HG03442 (cell line): ENCODE measurements at regions not wholly inside any gene's neighbourhood (a gene's known extent, or its start where the extent isn't known, plus 50 kb on each side); places are given as distances from the start of the nearest gene placed in this dataset.

Experiments
- ATAC-seq: cut with Tn5 transposase; IDR thresholded peaks from one replicate; pipeline ENCODE4 v1.9.1; 2021; ENCODE audit warnings: mild to moderate bottlenecking, moderate library complexity; ENCODE audit not compliant: unreplicated experiment

DNA sequence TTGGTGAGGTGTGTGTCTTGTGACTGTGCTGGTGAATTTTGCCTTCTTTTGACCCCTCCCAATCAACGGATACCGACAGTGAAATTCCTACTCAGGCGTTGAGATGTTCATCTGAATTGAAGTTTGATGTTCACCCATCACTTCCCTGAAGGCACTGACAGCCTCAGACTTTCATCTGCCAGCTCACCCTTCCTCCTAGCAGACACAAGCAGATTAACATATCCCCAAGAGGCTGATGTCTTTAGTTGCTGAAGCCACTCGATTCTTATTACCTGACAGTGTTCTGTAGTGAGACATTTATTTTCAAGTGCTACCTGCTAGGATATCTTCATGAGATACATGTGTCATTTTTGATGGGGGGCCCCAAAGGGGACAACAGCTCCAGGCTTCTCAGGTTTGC is 1330.1 kb upstream of the PIK3C3 start:
- ATAC-seq = no peak

- no peak for ATAC-seq
Measured at GRCh38 chr18:40613721-40614120, 1341.3 kb upstream of the PIK3C3 start.

DNA sequence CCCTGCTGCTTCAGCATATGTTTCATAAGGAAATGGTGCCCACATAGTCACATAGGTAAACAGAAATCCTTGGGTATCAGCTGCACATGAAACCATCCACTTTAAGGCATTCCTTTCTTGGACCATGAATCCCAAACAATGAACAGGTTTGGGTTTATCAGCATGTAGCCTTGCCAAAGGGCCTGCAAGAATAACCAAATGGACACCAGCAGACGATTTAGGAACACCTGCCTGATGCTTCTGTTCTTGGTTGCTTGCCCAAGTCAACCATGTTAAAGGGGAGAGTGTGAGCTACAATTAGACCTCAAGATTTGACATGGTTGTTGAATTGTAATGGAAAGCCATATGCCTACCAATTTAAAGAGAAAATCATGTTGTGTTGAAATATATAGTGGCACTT is 1342.7 kb upstream of the PIK3C3 start:
- no peak for ATAC-seq

GRCh38 chr18:40608226-40608625 is 1346.8 kb upstream of the PIK3C3 start:
- ATAC-seq = no peak

GRCh38 chr18:40607542-40608148 is 1347.4 kb upstream of the PIK3C3 start:
- ATAC-seq = no peak

DNA sequence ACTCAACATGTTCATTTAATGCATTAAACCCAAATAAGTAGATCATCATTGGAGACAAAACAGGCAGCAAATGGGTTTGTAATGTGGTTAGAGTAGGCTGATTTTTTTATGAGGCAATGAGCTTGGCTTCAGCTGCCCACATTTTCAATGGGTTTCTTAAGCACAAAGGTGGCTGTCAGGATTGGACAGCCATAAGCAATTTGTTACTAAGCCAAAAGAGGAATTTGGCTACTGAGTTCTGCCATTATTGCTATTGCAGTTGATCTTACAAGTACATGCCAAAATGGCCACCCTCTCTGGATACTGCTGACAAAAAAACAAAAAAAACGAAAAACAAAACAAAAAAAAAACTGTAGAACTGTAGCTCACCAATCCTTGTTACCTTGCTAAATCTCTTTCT is 1348.0 kb upstream of the PIK3C3 start:
- ATAC-seq = no peak

DNA sequence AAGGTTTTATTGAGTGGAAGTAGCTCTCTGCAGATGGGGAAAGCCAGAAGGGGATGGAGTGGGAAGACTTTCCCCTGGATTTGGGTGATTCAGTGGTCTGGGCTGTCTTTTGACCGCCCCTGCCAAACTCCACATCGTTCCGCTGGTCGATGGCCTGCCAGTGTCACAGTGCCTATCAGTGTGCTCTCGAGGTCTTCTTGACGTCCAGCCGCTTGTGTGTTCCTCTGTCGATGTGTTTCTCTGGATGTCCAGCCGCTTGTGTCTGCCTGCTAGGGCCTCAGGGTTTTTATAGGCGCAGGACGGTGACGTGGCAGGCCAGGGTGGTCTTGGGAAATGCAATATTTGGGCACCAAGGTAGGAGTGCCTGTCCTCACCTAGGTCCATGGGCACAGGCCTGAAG is 1371.4 kb upstream of the PIK3C3 start:
- no peak for ATAC-seq

DNA sequence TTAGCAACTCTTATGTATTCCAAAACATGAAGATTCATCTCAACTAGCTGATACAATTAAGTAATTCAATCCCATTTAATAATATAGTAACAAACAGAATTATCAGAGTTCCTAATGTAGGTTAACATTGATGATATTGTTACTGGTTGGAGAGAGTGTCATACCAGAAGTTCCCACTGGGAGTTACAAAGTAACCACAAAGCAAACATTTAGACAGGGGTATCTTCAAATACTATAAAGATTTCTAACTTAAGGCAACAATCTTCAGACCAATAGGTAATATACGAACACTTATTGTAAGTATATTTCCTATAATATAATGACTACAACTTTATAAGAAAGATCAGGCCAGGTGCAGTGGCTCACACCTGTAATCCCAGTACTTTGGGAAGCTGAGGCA is 1372.9 kb upstream of the PIK3C3 start:
- no peak for ATAC-seq

- no peak for ATAC-seq
Measured at GRCh38 chr18:40577981-40578365, 1377.1 kb upstream of the PIK3C3 start.

- no peak for ATAC-seq
Measured at GRCh38 chr18:40577239-40577980, 1377.6 kb upstream of the PIK3C3 start.

DNA sequence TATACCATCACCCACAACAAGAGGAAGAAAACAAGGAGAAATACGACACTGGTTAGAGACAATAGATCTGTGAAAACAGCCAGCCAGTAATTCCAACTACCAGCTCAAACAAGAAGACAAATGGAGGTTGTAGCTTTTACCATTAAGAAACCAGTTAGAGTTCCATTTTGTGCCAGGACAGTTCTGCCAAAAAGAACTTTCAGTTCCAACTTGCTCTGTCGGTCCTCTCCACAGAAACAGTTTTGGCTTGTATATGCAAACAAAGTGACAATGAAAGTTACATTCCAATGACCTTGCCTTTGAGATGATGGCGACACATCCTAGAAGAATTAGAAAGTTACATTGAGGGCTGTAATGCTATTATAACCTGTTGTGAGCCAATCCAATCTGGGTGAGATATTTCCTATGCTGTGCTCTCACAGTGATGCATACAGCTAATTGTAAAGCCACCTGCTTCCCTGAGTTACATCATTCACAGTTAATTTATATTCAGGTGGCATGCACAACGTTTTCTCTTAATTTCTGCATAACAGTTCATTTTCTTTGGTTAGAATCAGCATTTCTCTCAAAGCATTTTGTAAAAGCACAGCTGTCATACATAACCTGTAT is 1378.4 kb upstream of the PIK3C3 start:
- ATAC-seq = no peak

GRCh38 chr18:40570615-40571014 is 1384.4 kb upstream of the PIK3C3 start:
- no peak for ATAC-seq

DNA sequence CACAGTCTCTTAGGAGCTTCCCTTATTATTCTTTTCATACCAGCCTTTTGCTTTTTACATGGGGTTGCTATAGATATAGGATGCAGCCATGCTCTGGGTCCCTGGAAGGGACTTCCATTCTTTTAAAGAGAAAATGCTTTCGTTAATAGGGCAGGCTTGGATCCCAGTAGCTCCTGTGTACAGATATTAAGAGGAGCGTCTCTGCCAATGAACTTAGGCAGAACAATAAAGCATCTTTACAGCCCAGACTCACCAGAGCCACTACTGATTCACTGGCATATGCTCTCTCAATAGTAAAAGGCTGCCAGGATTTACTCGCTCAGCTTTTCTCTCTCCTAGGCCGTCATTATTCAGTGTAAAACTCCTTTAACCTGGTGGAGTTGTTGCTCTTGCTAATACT is 1385.4 kb upstream of the PIK3C3 start:
- ATAC-seq = no peak

GRCh38 chr18:40566510-40566844 is 1388.6 kb upstream of the PIK3C3 start:
- no peak for ATAC-seq

DNA sequence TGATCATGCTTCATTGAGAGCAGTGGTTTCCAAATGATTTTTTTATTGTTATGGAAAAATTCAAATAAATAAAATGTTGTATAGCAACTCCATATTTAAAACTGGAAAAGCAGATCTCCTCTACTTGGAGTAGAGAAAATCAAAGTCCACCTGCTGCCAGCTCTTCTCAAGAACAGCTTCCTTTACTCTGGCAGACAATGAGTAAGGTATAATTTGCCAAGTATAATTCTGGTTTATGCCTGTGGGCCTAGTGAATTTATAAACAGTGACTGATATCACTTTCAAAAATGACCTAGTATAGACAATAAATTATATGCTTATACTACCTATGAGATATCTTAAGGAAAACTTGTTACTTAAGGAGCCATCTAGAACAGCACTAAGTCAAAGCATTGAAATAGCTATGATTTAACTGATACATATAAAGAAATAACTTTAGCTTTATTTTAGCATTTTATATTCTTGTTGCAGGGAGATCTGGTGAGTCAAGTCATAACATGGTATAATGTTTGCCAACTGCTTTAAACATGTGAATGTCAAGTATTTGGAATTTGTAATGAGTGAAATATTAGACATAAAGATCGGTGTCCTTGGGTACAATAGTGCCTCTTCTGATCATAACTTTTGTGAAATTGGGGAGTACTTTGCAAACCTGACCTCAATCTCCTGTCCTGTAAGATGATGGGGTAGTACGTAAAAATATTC is 1389.1 kb upstream of the PIK3C3 start:
- no peak for ATAC-seq

DNA sequence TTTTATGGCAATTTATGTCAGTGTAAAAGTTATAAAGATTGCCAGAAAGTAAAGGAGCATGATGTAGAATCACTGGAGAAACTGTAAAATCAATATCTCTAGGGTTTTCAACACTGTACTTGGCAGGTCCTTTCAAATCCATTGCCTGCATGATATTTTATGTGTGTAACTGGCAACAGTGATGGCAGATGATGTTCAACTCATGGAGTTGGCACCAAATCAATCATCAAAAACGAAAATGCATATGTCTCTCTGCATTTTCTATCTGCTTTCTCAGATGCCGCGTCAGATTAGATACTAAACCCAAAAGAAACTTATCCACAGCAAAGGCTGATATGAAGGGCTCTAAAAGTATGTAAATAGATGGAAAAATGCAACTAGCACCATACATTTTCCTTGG is 1395.5 kb upstream of the PIK3C3 start:
- ATAC-seq = no peak

- no peak for ATAC-seq
Measured at GRCh38 chr18:40558706-40559392, 1396.2 kb upstream of the PIK3C3 start.

GRCh38 chr18:40555914-40556313 is 1399.1 kb upstream of the PIK3C3 start:
- no peak for ATAC-seq

DNA sequence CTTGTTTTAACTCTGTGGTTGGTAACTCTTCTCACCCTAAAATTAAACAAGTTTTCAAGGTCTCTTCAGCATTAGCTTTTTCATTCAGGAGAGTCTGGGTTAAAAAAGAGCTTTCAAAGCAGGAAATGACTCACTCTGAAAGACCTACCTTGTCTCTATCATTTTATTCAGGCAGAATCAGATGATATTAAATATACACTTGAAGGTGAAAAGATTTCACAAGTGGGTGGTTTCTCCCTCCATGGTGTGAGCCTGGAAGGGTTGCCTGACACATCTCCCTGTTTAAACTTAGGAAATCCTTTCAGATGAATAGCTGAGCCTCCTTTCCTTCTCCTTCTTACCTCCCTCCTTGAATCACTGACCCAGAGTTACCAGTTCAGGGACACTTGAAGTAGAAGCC is 1402.0 kb upstream of the PIK3C3 start:
- ATAC-seq = no peak

- no peak for ATAC-seq
Measured at GRCh38 chr18:40546875-40547274, 1408.2 kb upstream of the PIK3C3 start.

GRCh38 chr18:40534723-40535122 is 1420.3 kb upstream of the PIK3C3 start:
- no peak for ATAC-seq
